HepG2 (cell line): ENCODE measurements at regions not wholly inside any gene's neighbourhood (a gene's known extent, or its start where the extent isn't known, plus 50 kb on each side); places are given as distances from the start of the nearest gene placed in this dataset.

ENCODE experiments used
- ATAC-seq: fragments of 200-7000 bp; cut with Tn5 transposase; 3 replicates; pipeline ENCODE4 v1.9.1; 2020; ENCODE audit warnings: mild to moderate bottlenecking, moderate library complexity
- BruUV-seq: library from RNA; stranded (reverse); fragments of 400-500 nt; replicated peaks from 2 replicates; lab custom pipeline; 2021; lab: Mats Ljungman, UMichigan
- CTCF ChIA-PET: fragments of 300-600 bp; formaldehyde crosslinking; extraction: SDS; loops from one replicate; lab custom pipeline; 2021; ENCODE audit warnings: low total read pairs, inconsistent platforms, low intra/inter-chr PET ratio; lab: Yijun Ruan, JAX
- POLR2A ChIA-PET: fragments of 350-600 bp; sonication (Branson Sonifier 250); formaldehyde crosslinking; loops from one replicate; lab custom pipeline; 2020; ENCODE audit warnings: antibody characterized with exemption, inconsistent platforms; lab: Yijun Ruan, JAX
- DNase-seq: peaks from one replicate; pipeline ENCODE4 v3.0.0-alpha.2; 2015; ENCODE audit warnings: low spot score
- FAIRE-seq: peaks from 3 replicates; lab custom pipeline; 2011; peaks lifted over from hg19 to GRCh38; lab: Jason Lieb, UNC
- H2AFZ ChIP-seq: one replicate; pipeline ENCODE4 v1.6.1; 2011; ENCODE audit warnings: low read length, inconsistent platforms
- H3K27ac ChIP-seq: fragments of 300-600 bp; 3 replicates; pipeline ENCODE4 v1.8.0; 2011; ENCODE audit warnings: mixed run types, mild to moderate bottlenecking, mixed read lengths, low read length, inconsistent platforms; ENCODE audit not compliant: insufficient read depth; ENCODE audit errors: extremely low read length
- H3K27me3 ChIP-seq, 2 experiments: fragments of 200-600 bp in 1 of 2; 2 replicates in 1 of 2; 3 replicates in 1 of 2; pipeline versions ENCODE4 v1.6.0 to v1.8.0; 2011; ENCODE audit warnings: low read length in 2 of 2, mild to moderate bottlenecking in 2 of 2, moderate library complexity in 2 of 2, inconsistent platforms in 1 of 2; ENCODE audit not compliant: insufficient read depth in 2 of 2, control insufficient read depth in 1 of 2
- H3K36me3 ChIP-seq, 2 experiments: fragments of 200-600 bp in 1 of 2; replicated peaks in 1 of 2; 2 replicates in 1 of 2; 3 replicates in 1 of 2; pipeline versions ENCODE4 v1.5.1 to v1.8.0; 2011; ENCODE audit warnings: low read length in 2 of 2, inconsistent platforms in 1 of 2; ENCODE audit not compliant: insufficient read depth in 2 of 2, control insufficient read depth in 1 of 2
- H3K4me1 ChIP-seq: 2 replicates; pipeline ENCODE4 v1.5.1; 2012; ENCODE audit warnings: low read length, inconsistent platforms; ENCODE audit not compliant: insufficient read depth
- H3K4me2 ChIP-seq: 2 replicates; pipeline ENCODE4 v1.6.0; 2011; ENCODE audit warnings: low read depth, low read length, inconsistent platforms
- H3K4me3 ChIP-seq, 3 experiments: fragments of 200-600 bp in 1 of 3; sonication (generic), shearing (Covaris generic) in 1 of 3; replicated peaks in 1 of 3; 2 replicates each; pipeline ENCODE4 v1.5.1; 2011 to 2016; ENCODE audit warnings: low read length in 3 of 3, inconsistent platforms in 2 of 3, low read depth in 2 of 3, mild to moderate bottlenecking in 2 of 3, control low read depth in 1 of 3, mixed read lengths in 1 of 3; ENCODE audit not compliant: insufficient read depth in 1 of 3
- H3K79me2 ChIP-seq: one replicate; pipeline ENCODE4 v1.6.1; 2011; ENCODE audit warnings: low read length, inconsistent platforms; ENCODE audit not compliant: insufficient read depth
- H3K9ac ChIP-seq: 2 replicates; pipeline ENCODE4 v1.6.0; 2011; ENCODE audit warnings: mild to moderate bottlenecking, low read depth, low read length, inconsistent platforms; ENCODE audit not compliant: insufficient read depth
- H3K9me3 ChIP-seq: 2 replicates; pipeline ENCODE4 v1.5.1; 2012; ENCODE audit warnings: mild to moderate bottlenecking, low read length
- H4K20me1 ChIP-seq: 2 replicates; pipeline ENCODE4 v1.6.0; 2011; ENCODE audit warnings: inconsistent platforms, mild to moderate bottlenecking, low read length, moderate library complexity; ENCODE audit not compliant: insufficient read depth
- FOSL2 ChIP-seq: sonication (generic); formaldehyde crosslinking; IDR thresholded peaks from 2 replicates; pipeline ENCODE4 v1.4.0; 2020; ENCODE audit warnings: missing genetic modification reagents
- FOXA3 ChIP-seq: IDR thresholded peaks from 2 replicates; pipeline ENCODE4 v1.6.1; 2016; ENCODE audit warnings: missing genetic modification reagents, missing compliant biosample characterization
- GATA4 ChIP-seq: sonication (generic); IDR thresholded peaks from 2 replicates; pipeline ENCODE4 v1.6.1; 2016; ENCODE audit warnings: antibody characterized with exemption, low read depth, borderline replicate concordance
- GZF1 ChIP-seq: sonication (generic); formaldehyde crosslinking; IDR thresholded peaks from 2 replicates; pipeline ENCODE4 v1.5.1; 2020; ENCODE audit warnings: mild to moderate bottlenecking, missing genetic modification reagents
- KLF9 ChIP-seq: IDR thresholded peaks from 2 replicates; pipeline ENCODE4 v1.6.1; 2016; ENCODE audit warnings: low read depth
- MYNN ChIP-seq: sonication (generic); formaldehyde crosslinking; IDR thresholded peaks from 2 replicates; pipeline ENCODE4 v1.4.0; 2020; ENCODE audit warnings: mild to moderate bottlenecking, low read depth, missing genetic modification reagents
- NFE2L2 ChIP-seq: fragments of 150-350 bp; IDR thresholded peaks from 2 replicates; pipeline ENCODE4 v1.6.1; 2014; ENCODE audit warnings: low read length
- NFRKB ChIP-seq: fragments of 450-650 bp; IDR thresholded peaks from 2 replicates; pipeline ENCODE4 v1.6.1; 2017
- PPARG ChIP-seq: conservative IDR thresholded peaks from 2 replicates; pipeline ENCODE4 v1.6.1; 2016; ENCODE audit warnings: missing biosample characterization, missing genetic modification reagents
- ZNF362 ChIP-seq: sonication (generic); formaldehyde crosslinking; IDR thresholded peaks from 2 replicates; pipeline ENCODE4 v1.4.0; 2020; ENCODE audit warnings: missing genetic modification reagents, mild to moderate bottlenecking, borderline replicate concordance
- ZNF367 ChIP-seq: sonication (generic); formaldehyde crosslinking; IDR thresholded peaks from 2 replicates; pipeline ENCODE4 v1.4.0; 2020; ENCODE audit warnings: missing genetic modification reagents, borderline replicate concordance
- ZNF597 ChIP-seq: sonication (generic); formaldehyde crosslinking; IDR thresholded peaks from 2 replicates; pipeline ENCODE4 v1.5.0; 2020; ENCODE audit warnings: missing genetic modification reagents
- WGBS: methylation state at CpG from one replicate; pipeline ENCODE4 v1.1.6; 2017; ENCODE audit warnings: low lambda C conversion rate; 5-methylcytosine and 5-hydroxymethylcytosine counted together
- in situ Hi-C: cut with HindIII; loops from 2 replicates; pipeline ENCODE4 v1.10.0; 2017; ENCODE audit warnings: low pct_unique_long_range_greater_than_20kb; ENCODE audit not compliant: extremely low pct_ligation_motif_present
- intact Hi-C: fragments of 100-400 bp; cut with micrococcal nuclease; formaldehyde crosslinking; loops from one replicate; pipeline ENCODE4 v1.10.0; 2022; ENCODE audit not compliant: unreplicated experiment
- TF ChIP-seq, protein P1 (sequence below): sonication (generic); formaldehyde crosslinking; IDR thresholded peaks from 2 replicates; pipeline ENCODE4 v1.4.0; 2020; ENCODE audit warnings: missing genetic modification reagents, borderline replicate concordance
- TF ChIP-seq, protein P2 (sequence below): sonication (generic); formaldehyde crosslinking; IDR thresholded peaks from 2 replicates; pipeline ENCODE4 v1.5.1; 2020; ENCODE audit warnings: missing genetic modification reagents, mild to moderate bottlenecking, borderline replicate concordance

- no peak for FAIRE-seq
- ATAC-seq: no peak
- Histone ChIP-seq H3K4me3 (no peak overlapping the region), H3K9ac (no peak overlapping the region), H3K4me1 (no peaks in the 10 kb centered on the region), H4K20me1 (no peaks in the 10 kb centered on the region), H2AFZ (no peak overlapping the region), H3K27ac (no peak overlapping the region), H3K79me2 (no peaks in the 10 kb centered on the region), H3K9me3 (no peaks in the 10 kb centered on the region), H3K4me2 (no peak overlapping the region), H3K36me3 (no peaks in the 10 kb centered on the region), H3K27me3 (no peaks in the 10 kb centered on the region; a peak in 1 of 5 replicates)
- BruUV-seq: no TSS peak
- 18% methylated on average over 8 of the region's 8 CpGs for WGBS
- intact Hi-C loops: no loop called here
- DNase-seq: no peak
- in situ Hi-C loops: no loop called here
- TF ChIP-seq GATA4 (no peak), ZNF597 (CRISPR knock-in tag) (no peak), FOSL2 (peak; percentile 27; the same call in 1 of the 2 replicates), NFE2L2 (peak; percentile 54; the same call in 1 of the 2 replicates), ZNF362 (no peak)
- POLR2A ChIA-PET: no interaction called here
- CTCF ChIA-PET: no interaction called here
Measured at GRCh38 chr9:90331826-90332575, 310.6 kb downstream of the DIRAS2 start.

- ChIA-PET CTCF (no interaction called here), POLR2A (no interaction called here)
- no peaks in the 10 kb centered on the region for H3K79me2 ChIP-seq
- FAIRE-seq (no peak), ATAC-seq (no peak), DNase-seq (no peak)
- intact Hi-C loops: no loop called here
- no peaks in the 10 kb centered on the region for H4K20me1 ChIP-seq
- no peaks in the 10 kb centered on the region for H3K9me3 ChIP-seq
- H3K36me3 ChIP-seq: no peaks in the 10 kb centered on the region
- no peak overlapping the region for H3K27ac ChIP-seq
- WGBS: 25% methylated on average over 2 of the region's 2 CpGs
- no peaks in the 10 kb centered on the region for H3K4me1 ChIP-seq
- no peak overlapping the region for H3K4me3 ChIP-seq
- no peaks in the 10 kb centered on the region; a peak in 1 of 5 replicates for H3K27me3 ChIP-seq
- no peak overlapping the region for H2AFZ ChIP-seq
- in situ Hi-C loops: no loop called here
- no peak overlapping the region for H3K4me2 ChIP-seq
- H3K9ac ChIP-seq: no peak overlapping the region
- no TSS peak for BruUV-seq
- TF ChIP-seq NFRKB: no peak
- TF ChIP-seq FOXA3 (CRISPR knock-in tag): no peak
- TF ChIP-seq KLF9 (CRISPR knock-in tag): no peak
- TF ChIP-seq, protein P1, sequence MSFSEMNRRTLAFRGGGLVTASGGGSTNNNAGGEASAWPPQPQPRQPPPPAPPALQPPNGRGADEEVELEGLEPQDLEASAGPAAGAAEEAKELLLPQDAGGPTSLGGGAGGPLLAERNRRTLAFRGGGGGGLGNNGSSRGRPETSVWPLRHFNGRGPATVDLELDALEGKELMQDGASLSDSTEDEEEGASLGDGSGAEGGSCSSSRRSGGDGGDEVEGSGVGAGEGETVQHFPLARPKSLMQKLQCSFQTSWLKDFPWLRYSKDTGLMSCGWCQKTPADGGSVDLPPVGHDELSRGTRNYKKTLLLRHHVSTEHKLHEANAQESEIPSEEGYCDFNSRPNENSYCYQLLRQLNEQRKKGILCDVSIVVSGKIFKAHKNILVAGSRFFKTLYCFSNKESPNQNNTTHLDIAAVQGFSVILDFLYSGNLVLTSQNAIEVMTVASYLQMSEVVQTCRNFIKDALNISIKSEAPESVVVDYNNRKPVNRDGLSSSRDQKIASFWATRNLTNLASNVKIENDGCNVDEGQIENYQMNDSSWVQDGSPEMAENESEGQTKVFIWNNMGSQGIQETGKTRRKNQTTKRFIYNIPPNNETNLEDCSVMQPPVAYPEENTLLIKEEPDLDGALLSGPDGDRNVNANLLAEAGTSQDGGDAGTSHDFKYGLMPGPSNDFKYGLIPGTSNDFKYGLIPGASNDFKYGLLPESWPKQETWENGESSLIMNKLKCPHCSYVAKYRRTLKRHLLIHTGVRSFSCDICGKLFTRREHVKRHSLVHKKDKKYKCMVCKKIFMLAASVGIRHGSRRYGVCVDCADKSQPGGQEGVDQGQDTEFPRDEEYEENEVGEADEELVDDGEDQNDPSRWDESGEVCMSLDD (CRISPR knock-in tag): no peak
- no peak for TF ChIP-seq GZF1 (CRISPR knock-in tag)
- TF ChIP-seq ZNF367 (CRISPR knock-in tag): no peak
- TF ChIP-seq MYNN: no peak
- TF ChIP-seq, protein P2, sequence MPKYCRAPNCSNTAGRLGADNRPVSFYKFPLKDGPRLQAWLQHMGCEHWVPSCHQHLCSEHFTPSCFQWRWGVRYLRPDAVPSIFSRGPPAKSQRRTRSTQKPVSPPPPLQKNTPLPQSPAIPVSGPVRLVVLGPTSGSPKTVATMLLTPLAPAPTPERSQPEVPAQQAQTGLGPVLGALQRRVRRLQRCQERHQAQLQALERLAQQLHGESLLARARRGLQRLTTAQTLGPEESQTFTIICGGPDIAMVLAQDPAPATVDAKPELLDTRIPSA (CRISPR knock-in tag): no peak
- TF ChIP-seq PPARG (CRISPR knock-in tag): no peak
Measured at GRCh38 chr9:90333226-90333625, 309.4 kb downstream of the DIRAS2 start.
